SU-DHL-6 (cell line): ENCODE measurements at regions not wholly inside any gene's neighbourhood (a gene's known extent, or its start where the extent isn't known, plus 50 kb on each side); places are given as distances from the start of the nearest gene placed in this dataset.

Experiments
- EZH2phosphoT487 ChIP-seq: fragments of 200-600 bp; sonication (generic), shearing (Covaris generic); conservative IDR thresholded peaks from 2 replicates; pipeline ENCODE4 v1.6.1; 2018; ENCODE audit warnings: mild to moderate bottlenecking, antibody characterized with exemption, low read length, moderate library complexity, mixed read lengths
- TF ChIP-seq, protein P1 (sequence below): fragments of 200-600 bp; sonication (generic); IDR thresholded peaks from one replicate; pipeline ENCODE4 v1.5.1; 2017; ENCODE audit warnings: antibody characterized with exemption, mild to moderate bottlenecking, low read length, moderate library complexity; ENCODE audit not compliant: insufficient read depth, poor library complexity, severe bottlenecking

DNA sequence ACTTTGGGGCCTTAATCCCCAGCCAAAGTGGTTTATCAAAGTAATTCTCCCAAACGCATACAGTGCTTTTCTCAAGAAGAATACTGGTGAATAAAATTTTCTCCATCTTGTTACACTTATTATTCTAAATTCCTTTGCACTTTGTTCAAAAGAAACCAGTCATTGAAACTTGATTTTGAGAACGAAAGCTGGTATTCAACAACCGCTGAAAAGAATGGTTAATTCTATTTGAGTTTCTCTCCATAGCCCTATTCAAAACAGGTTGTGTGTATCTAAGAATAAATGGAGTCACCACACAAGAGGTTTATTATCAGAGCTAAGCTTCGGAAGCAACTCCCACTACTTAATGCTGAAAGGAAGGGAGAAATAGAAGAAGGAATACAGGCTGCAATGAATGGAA lies 117.7 kb downstream of the C1D start:
- TF ChIP-seq, protein P1, sequence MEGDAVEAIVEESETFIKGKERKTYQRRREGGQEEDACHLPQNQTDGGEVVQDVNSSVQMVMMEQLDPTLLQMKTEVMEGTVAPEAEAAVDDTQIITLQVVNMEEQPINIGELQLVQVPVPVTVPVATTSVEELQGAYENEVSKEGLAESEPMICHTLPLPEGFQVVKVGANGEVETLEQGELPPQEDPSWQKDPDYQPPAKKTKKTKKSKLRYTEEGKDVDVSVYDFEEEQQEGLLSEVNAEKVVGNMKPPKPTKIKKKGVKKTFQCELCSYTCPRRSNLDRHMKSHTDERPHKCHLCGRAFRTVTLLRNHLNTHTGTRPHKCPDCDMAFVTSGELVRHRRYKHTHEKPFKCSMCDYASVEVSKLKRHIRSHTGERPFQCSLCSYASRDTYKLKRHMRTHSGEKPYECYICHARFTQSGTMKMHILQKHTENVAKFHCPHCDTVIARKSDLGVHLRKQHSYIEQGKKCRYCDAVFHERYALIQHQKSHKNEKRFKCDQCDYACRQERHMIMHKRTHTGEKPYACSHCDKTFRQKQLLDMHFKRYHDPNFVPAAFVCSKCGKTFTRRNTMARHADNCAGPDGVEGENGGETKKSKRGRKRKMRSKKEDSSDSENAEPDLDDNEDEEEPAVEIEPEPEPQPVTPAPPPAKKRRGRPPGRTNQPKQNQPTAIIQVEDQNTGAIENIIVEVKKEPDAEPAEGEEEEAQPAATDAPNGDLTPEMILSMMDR, result no peak
- no peak for TF ChIP-seq EZH2phosphoT487
